ENCODE measurements at regions not wholly inside any gene's neighbourhood (a gene's known extent, or its start where the extent isn't known, plus 50 kb on each side); places are given as distances from the start of the nearest gene placed in this dataset.

GRCh38 chr4:115883231-115883630, 769.8 kb upstream of the NDST4 start:
- DNase-seq: no peak

DNA sequence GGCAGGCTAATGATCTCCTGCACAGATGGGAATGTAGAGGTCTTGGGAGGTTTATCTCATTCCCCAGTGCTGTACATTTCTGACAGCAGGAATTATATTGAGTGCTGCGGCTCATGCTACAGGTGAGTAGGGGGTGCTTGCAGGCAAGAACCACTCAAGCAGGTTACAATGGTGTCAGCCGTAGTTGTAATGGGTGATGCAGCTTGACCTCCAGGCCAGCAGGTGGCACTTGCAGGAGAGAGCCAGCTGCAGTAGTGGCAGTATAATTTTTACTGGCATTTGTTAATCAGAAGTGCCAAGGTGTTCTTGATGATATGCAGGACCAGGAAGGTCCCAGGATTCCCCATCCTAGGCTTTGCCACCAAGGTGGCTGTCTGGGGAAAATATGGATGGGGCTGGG, 759.6 kb upstream of the NDST4 start:
- no peak for DNase-seq

GRCh38 chr4:115871596-115871995, 758.2 kb upstream of the NDST4 start:
- DNase-seq: no peak

- DNase-seq: no peak
These were observed 753.0 kb upstream of the NDST4 start for GRCh38 chr4:115866364-115866896.

DNA sequence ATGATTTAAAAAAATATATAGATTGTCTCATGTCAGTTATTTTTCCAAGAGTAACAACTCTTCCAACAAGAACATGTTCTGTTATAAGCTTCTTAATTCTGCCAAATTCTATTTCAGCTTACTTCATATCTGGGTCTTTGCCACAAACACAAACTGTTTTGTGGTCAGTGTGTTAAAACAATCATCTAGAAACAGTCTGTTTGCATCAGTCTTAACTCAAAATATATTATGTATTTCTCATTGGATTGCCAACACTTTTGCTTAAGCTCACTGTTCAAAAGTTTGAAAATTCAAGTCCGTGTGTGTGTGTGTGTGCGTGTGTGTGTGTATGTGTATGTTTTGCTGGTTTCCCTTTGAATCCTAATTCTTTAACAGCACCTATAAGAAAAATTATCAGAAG, 752.3 kb upstream of the NDST4 start:
- no peak for DNase-seq

GRCh38 chr4:115852767-115853091, 739.3 kb upstream of the NDST4 start:
- no peak for DNase-seq

GRCh38 chr4:115851918-115852766, 738.7 kb upstream of the NDST4 start:
- DNase-seq: no peak

- no peak for DNase-seq
These were observed 737.5 kb upstream of the NDST4 start for GRCh38 chr4:115850799-115851509.

DNA sequence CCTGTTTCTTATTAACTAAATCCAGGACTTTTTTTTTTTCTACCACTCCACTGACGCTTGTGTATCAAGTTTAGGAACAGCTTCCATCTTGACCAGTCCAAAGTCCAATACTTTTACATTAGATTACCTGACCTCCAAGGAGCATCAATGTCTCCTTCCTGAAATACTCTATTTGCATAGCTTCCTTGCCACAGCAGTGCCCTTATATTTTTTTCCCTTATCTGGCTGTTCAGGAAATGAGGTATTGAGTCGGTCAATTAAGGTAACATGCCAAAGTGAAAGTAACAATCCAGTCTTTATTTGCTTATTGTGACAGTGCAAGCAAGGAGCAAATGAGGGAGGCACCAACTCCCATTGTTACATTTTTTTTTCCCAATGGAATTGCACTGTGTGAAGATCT, 730.8 kb upstream of the NDST4 start:
- no peak for DNase-seq

DNA sequence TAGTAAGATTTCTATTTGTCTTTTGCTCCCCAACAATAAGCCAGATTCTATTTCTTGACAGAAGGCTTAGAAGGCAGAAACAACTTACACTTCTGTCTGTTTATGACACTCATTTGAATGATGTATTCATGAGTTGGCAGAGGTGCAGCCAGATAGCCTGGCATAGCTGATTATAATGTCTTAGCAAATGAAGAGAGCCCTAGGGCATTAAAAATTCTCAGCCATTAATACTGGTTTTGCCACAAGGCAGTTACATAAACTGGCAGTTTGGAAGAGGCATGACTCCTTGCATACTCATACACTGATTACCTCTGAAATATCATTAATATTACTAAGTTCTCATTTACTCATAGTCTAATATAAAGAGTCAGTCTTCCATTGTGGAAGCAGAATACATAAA, 728.5 kb upstream of the NDST4 start:
- no peak for DNase-seq

GRCh38 chr4:115834441-115834840, 721.0 kb upstream of the NDST4 start:
- DNase-seq: no peak

DNA sequence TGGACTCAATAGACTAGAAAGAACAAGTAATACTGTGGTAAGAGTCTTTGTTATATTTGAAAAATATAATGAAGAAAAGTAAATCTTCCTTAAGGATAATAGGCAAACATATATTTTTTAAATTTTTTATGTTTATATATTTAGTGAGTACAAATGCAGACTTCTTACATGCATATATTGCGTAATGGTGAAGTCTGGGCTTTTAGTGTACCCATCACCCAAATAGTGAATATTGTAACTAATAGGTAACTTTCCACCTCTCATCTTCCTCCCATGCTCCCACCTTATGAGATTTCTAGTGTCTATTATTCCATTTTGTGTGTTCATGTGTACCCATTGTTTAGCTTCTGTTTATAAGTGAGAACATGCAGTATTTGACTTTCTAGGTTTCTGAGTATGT, 711.2 kb upstream of the NDST4 start:
- no peak for DNase-seq

GRCh38 chr4:115803825-115804224, 690.4 kb upstream of the NDST4 start:
- DNase-seq: no peak

- no peak for DNase-seq
These were observed 677.4 kb upstream of the NDST4 start for GRCh38 chr4:115790812-115791211.

DNA sequence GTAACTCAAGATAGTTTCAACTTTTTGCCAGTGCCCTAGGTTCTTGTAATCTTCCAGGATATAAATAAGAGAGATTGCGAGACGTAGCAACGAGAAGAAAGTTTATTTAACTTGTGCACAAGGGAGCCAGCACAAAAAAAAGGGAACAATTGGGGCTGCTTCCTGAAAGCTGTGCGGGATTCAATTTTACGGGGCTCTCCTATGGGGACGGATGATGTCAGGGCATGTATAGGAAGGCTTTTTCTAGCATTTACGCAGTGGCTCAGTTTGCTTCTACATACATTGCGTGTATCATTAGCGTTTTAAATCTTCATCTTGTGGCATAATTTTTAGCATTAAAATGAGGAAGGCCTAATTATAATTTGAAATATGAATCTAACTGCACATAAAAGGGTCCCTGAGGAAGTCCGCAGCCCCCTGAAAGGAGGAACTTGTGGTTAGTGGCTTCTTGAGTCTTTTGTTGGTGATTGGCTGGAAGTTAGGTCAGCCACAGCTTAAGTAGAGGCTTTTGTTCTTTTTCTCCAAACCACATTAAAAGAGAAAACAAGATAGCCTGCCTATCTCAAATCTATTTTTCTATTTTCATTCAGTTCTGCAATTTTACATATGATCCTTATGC, 668.2 kb upstream of the NDST4 start:
- DNase-seq: no peak

DNA sequence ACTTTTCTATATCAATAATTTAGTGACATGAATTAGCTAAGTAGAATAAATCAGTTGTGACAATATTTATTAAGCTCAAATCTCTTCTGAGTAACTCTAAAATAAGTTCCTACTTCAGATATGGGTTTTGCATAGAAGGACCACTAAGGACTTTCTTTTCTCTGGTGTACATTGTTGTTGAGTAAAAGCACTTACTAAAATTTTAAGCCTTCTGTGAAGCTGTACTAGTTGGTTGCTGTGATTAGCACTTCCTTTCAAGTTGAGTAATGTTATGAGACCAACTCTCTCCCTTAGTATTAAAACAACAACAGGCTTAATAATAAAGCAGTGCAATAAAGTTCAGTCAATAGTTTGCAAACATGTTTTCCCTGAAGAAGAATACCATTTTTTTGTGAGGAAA, 667.4 kb upstream of the NDST4 start:
- no peak for DNase-seq

- DNase-seq: no peak
These were observed 666.8 kb upstream of the NDST4 start for GRCh38 chr4:115780268-115780667.

GRCh38 chr4:115770046-115770543, 656.7 kb upstream of the NDST4 start:
- DNase-seq: no peak

GRCh38 chr4:115769396-115769795, 656.0 kb upstream of the NDST4 start:
- DNase-seq: no peak

GRCh38 chr4:115763051-115763450, 649.6 kb upstream of the NDST4 start:
- no peak for DNase-seq

GRCh38 chr4:115759231-115759630, 645.8 kb upstream of the NDST4 start:
- no peak for DNase-seq

DNA sequence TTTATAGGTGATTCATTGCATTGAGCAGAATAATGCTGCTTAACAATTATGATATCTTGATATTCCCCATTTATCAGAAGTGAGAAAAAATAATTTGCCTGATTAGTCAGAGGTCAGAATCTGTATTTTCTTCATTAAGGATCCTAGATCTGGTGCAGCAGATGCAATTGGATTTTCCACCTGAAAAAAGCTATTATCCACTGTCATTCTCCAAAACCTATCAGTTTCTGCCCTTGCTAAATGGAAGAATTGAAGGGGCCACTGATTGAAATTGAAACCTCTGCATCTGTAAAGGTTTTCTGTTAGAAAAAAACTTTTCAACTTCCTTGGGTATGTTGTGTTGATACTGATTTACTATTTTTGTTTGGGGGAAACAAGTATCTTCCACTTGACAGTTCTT, 636.0 kb upstream of the NDST4 start:
- DNase-seq: no peak

- DNase-seq: no peak
These were observed 627.4 kb upstream of the NDST4 start for GRCh38 chr4:115740806-115741205.

Data from activated CD4-positive, alpha-beta T cell treated with anti-CD3 and anti-CD28 coated beads for 4 hours (primary cell).